Fibroblast of pulmonary artery (primary cell): ENCODE measurements at regions not wholly inside any gene's neighbourhood (a gene's known extent, or its start where the extent isn't known, plus 50 kb on each side); places are given as distances from the start of the nearest gene placed in this dataset.

ENCODE experiments used
- DNase-seq: peaks from one replicate; pipeline ENCODE4 v3.0.0-alpha.2; 2010; ENCODE audit warnings: low read depth
- H3K4me3 ChIP-seq: replicated peaks from 2 replicates; pipeline ENCODE4 v1.5.1; 2011; ENCODE audit warnings: low read depth, mild to moderate bottlenecking, control low read depth, low read length, moderate library complexity
- TF ChIP-seq, protein P1 (sequence below): IDR thresholded peaks from 2 replicates; pipeline ENCODE4 v1.5.1; 2011; ENCODE audit warnings: mild to moderate bottlenecking, control low read depth, low read length, inconsistent platforms; ENCODE audit errors: missing control alignments

- TF ChIP-seq, protein P1, sequence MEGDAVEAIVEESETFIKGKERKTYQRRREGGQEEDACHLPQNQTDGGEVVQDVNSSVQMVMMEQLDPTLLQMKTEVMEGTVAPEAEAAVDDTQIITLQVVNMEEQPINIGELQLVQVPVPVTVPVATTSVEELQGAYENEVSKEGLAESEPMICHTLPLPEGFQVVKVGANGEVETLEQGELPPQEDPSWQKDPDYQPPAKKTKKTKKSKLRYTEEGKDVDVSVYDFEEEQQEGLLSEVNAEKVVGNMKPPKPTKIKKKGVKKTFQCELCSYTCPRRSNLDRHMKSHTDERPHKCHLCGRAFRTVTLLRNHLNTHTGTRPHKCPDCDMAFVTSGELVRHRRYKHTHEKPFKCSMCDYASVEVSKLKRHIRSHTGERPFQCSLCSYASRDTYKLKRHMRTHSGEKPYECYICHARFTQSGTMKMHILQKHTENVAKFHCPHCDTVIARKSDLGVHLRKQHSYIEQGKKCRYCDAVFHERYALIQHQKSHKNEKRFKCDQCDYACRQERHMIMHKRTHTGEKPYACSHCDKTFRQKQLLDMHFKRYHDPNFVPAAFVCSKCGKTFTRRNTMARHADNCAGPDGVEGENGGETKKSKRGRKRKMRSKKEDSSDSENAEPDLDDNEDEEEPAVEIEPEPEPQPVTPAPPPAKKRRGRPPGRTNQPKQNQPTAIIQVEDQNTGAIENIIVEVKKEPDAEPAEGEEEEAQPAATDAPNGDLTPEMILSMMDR, result no peak
- no peak for DNase-seq
- H3K4me3 ChIP-seq, result no peak overlapping the region
Measured at GRCh38 chr13:64202517-64202916, 2786.9 kb upstream of the PCDH20 start.

GRCh38 chr13:64197232-64197631, 2781.6 kb upstream of the PCDH20 start:
- H3K4me3 ChIP-seq, result no peak overlapping the region
- no peak for DNase-seq
- TF ChIP-seq, protein P1, result no peak

- DNase-seq, result peak; percentile 23
- no peak overlapping the region for H3K4me3 ChIP-seq
- TF ChIP-seq, protein P1, result no peak
Measured at GRCh38 chr13:64186503-64187250, 2771.0 kb upstream of the PCDH20 start.

- TF ChIP-seq, protein P1, result no peak
- no peak for DNase-seq
- H3K4me3 ChIP-seq, result no peak overlapping the region
Measured at GRCh38 chr13:64186071-64186470, 2770.4 kb upstream of the PCDH20 start.

DNA sequence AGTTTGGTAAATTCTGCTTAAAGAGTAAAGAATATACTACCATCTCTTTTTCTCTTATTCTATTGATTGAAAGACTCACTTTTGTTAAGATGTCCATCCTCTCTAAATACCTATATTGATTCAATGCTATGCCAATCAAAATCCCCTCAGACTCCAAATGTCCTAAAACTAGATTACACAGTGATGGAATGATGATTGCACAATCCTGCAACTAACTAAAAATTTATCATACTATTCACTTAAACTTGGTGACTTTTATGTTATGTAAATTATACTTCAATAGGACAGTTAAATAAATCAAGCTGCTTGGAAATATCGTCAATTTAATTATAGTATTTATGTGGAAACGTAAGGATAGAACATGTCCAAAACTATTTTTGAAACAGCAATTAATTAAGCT, 2765.1 kb upstream of the PCDH20 start:
- no peak for DNase-seq
- no peak overlapping the region for H3K4me3 ChIP-seq
- TF ChIP-seq, protein P1, result no peak

DNA sequence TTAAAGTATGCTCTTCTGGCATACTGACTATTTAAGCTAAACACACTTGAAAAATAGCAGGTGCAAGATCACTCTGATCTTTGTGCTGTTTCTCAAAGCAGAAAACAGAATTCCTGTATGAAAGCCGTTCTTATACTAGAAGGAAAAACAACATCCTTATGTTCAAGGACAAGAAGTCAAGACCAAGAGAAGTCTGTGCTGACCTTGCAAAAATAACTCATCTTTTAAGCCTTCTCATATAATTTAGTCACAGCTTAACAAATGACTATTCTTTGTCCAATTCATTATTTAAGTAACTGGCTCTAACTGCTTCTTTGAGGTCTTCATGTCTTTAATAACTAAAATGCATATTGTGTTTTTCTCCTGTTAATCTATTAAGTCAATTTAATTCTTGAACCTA, 2750.2 kb upstream of the PCDH20 start:
- TF ChIP-seq, protein P1, result no peak
- no peak for DNase-seq
- no peak overlapping the region for H3K4me3 ChIP-seq

DNA sequence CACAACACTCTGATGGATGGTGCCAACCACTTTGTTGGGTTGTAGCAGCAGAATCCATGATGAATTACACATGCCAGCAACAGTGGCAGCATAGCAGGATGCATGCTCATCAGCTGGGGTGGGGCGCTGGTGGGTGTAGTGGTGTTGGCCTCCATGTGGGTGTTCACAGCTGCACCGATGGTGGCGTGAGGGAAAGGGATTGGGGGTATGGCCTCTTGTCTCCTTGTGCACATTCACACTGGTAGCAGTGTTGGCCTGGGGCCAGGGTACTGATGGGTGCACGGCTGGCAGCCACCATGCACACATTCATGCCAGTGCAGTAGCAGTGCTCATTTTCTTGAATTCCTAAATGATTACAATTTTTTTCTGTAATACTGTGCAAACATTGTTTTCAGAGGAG, 2748.8 kb upstream of the PCDH20 start:
- TF ChIP-seq, protein P1, result no peak
- H3K4me3 ChIP-seq, result no peak overlapping the region
- no peak for DNase-seq
